Type B pancreatic cell (in vitro differentiated cells): ENCODE measurements at regions not wholly inside any gene's neighbourhood (a gene's known extent, or its start where the extent isn't known, plus 50 kb on each side); places are given as distances from the start of the nearest gene placed in this dataset.

Source experiments
- DNase-seq: peaks from one replicate; pipeline ENCODE4 v3.0.0; 2021; ENCODE audit warnings: mixed read lengths; ENCODE audit not compliant: unreplicated experiment; ENCODE audit errors: extremely low spot score
- H3K27ac Mint-ChIP-seq: 2 replicates; pipeline ENCODE4 v1.8.0; 2021; ENCODE audit warnings: mild to moderate bottlenecking, mixed read lengths
- H3K27me3 Mint-ChIP-seq: 2 replicates; pipeline ENCODE4 v1.8.0; 2021; ENCODE audit warnings: mixed read lengths
- H3K36me3 Mint-ChIP-seq: 2 replicates; pipeline ENCODE4 v1.8.0; 2021; ENCODE audit warnings: mixed read lengths
- H3K4me1 Mint-ChIP-seq: one replicate; pipeline ENCODE4 v1.8.0; 2021; ENCODE audit warnings: mixed read lengths; ENCODE audit not compliant: unreplicated experiment
- H3K4me3 Mint-ChIP-seq: 2 replicates; pipeline ENCODE4 v1.8.0; 2021; ENCODE audit warnings: mild to moderate bottlenecking, mixed read lengths
- H3K9me3 Mint-ChIP-seq: 2 replicates; pipeline ENCODE4 v1.8.0; 2021; ENCODE audit warnings: mixed read lengths
- CTCF ChIP-seq: fragments of 200-600 bp; sonication (generic); conservative IDR thresholded peaks from 2 replicates; pipeline ENCODE4 v1.5.0; 2021; ENCODE audit warnings: antibody characterized with exemption, mild to moderate bottlenecking

DNA sequence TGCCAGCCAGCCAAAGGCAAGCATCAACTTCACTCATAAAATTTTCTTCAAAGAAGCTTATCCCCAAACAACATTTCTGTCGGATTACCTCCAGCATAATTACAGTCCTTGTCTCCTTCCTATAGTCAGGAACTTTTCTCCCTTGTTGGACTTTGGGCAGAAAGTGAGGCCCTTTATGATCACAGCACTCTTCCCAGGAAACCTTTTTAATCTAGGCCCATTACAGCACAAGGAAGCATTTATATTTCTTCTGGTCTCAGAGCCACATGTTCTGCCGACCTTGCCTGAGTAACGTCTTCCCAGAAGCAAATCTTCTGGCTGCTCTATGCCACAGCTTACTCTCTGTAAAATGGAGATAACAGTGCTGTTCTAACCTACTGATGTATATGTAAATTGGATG, 437.2 kb upstream of the SLC35B3 start:
- Mint-ChIP-seq H3K4me3 (no peak overlapping the region), H3K36me3 (no peaks in the 10 kb centered on the region), H3K27ac (no peak overlapping the region), H3K27me3 (peaks cover 2% of the 10 kb centered on the region), H3K9me3 (no peaks in the 10 kb centered on the region), H3K4me1 (no peaks in the 10 kb centered on the region)
- TF ChIP-seq CTCF, result no peak
- no peak for DNase-seq

DNA sequence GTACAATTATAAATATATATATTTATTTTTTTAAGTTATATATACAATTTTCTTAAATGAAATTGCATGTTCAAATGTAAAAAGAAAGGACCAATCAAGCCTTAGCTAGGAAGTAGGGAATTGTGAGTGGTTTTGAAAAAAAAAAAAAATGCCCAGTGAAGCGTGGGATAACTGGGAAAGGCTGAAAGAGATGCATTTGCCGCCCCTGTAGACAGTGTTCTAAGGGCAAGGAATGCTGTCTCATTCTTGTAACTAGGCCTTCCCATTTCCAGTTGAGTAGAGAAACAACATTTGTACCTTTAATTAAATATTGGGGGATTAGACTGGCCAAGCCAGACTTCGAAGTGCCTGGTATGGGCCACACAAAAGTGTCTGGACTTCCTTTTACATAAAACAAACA, 430.1 kb upstream of the SLC35B3 start:
- H3K9me3 Mint-ChIP-seq, result no peaks in the 10 kb centered on the region
- peaks cover 2% of the 10 kb centered on the region for H3K27me3 Mint-ChIP-seq
- H3K36me3 Mint-ChIP-seq, result no peaks in the 10 kb centered on the region
- no peak overlapping the region for H3K4me3 Mint-ChIP-seq
- no peak for DNase-seq
- H3K4me1 Mint-ChIP-seq, result peaks cover 10% of the 10 kb centered on the region
- H3K27ac Mint-ChIP-seq, result no peak overlapping the region
- TF ChIP-seq CTCF, result no peak

GRCh38 chr6:8860671-8861070, 425.3 kb upstream of the SLC35B3 start:
- H3K27ac Mint-ChIP-seq, result no peak overlapping the region
- no peak for DNase-seq
- H3K36me3 Mint-ChIP-seq, result no peaks in the 10 kb centered on the region
- H3K9me3 Mint-ChIP-seq, result no peaks in the 10 kb centered on the region
- H3K27me3 Mint-ChIP-seq, result no peaks in the 10 kb centered on the region
- peaks cover 10% of the 10 kb centered on the region for H3K4me1 Mint-ChIP-seq
- TF ChIP-seq CTCF, result no peak
- no peak overlapping the region for H3K4me3 Mint-ChIP-seq

DNA sequence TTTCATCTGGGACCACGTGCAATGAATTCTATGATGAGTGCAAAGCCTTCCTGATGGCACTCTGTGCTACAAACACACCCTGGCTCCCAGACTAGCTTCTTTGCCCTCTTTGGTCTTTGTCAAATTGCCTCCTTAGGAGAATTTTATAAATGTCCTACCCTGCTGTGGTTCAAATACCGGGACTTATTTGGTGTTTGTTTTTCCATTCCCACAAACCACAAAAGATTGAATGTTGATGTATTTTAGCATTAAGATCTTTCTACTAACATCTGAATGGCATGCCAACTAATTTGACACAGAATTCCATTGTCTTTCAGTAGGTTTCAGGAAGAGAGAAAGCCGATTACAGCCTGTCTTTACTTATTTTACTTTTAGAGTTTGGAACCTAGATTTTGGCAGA, 424.2 kb upstream of the SLC35B3 start:
- H3K9me3 Mint-ChIP-seq, result no peaks in the 10 kb centered on the region
- H3K27ac Mint-ChIP-seq, result no peak overlapping the region
- TF ChIP-seq CTCF, result no peak
- H3K4me3 Mint-ChIP-seq, result no peak overlapping the region
- no peaks in the 10 kb centered on the region for H3K36me3 Mint-ChIP-seq
- no peaks in the 10 kb centered on the region for H3K27me3 Mint-ChIP-seq
- no peak for DNase-seq
- H3K4me1 Mint-ChIP-seq, result peaks cover 7% of the 10 kb centered on the region

GRCh38 chr6:8858854-8859331, 423.5 kb upstream of the SLC35B3 start:
- H3K27ac Mint-ChIP-seq, result no peak overlapping the region
- peaks cover under 1% of the 10 kb centered on the region for H3K4me1 Mint-ChIP-seq
- DNase-seq, result no peak
- H3K36me3 Mint-ChIP-seq, result no peaks in the 10 kb centered on the region
- H3K9me3 Mint-ChIP-seq, result no peaks in the 10 kb centered on the region
- no peaks in the 10 kb centered on the region for H3K27me3 Mint-ChIP-seq
- H3K4me3 Mint-ChIP-seq, result no peak overlapping the region
- no peak for TF ChIP-seq CTCF

GRCh38 chr6:8857160-8857559, 421.8 kb upstream of the SLC35B3 start:
- H3K27ac Mint-ChIP-seq, result no peak overlapping the region
- H3K36me3 Mint-ChIP-seq, result no peaks in the 10 kb centered on the region
- no peaks in the 10 kb centered on the region for H3K27me3 Mint-ChIP-seq
- TF ChIP-seq CTCF, result no peak
- H3K4me3 Mint-ChIP-seq, result no peak overlapping the region
- no peaks in the 10 kb centered on the region for H3K4me1 Mint-ChIP-seq
- H3K9me3 Mint-ChIP-seq, result no peaks in the 10 kb centered on the region
- no peak for DNase-seq
